ENCODE measurements at regions not wholly inside any gene's neighbourhood (a gene's known extent, or its start where the extent isn't known, plus 50 kb on each side); places are given as distances from the start of the nearest gene placed in this dataset.

- TF ChIP-seq CTCF (IDR thresholded peaks at IDR 0.05) (no peak), TCF7L2 (IDR thresholded peaks at IDR 0.05; ENCODE audit: low read depth, low read length) (no peak), POLR2AphosphoS5 (IDR thresholded peaks at IDR 0.05; ENCODE audit: low read depth, low read length) (no peak)
Measured at GRCh38 chr7:63106506-63107388, 891.9 kb upstream of the ZNF722 start.
